GM12874 (cell line): ENCODE measurements at regions not wholly inside any gene's neighbourhood (a gene's known extent, or its start where the extent isn't known, plus 50 kb on each side); places are given as distances from the start of the nearest gene placed in this dataset.

Experiments
- TF ChIP-seq, protein P1 (sequence below): IDR thresholded peaks from 2 replicates; pipeline ENCODE4 v1.5.1; 2011; ENCODE audit warnings: low read depth, mild to moderate bottlenecking, control low read depth, low read length, moderate library complexity; ENCODE audit not compliant: insufficient read depth

DNA sequence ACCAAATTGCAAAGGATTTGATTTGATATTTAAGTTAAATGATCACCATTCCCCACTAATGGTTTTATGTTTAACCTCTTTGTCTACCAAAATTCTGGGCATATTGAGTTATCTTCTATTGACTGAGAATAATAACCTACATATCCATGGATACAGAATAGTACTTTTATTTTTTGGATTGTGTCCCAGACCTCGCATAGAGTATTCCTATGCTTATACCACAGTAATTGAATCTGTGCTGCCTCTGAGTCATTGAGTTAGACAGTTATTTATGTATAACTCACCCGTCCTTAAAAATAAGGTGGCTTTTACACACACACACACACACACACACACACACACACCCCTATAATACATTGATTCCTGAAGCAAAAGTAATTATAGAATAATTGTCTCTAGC, 690.1 kb upstream of the BCHE start:
- TF ChIP-seq, protein P1, sequence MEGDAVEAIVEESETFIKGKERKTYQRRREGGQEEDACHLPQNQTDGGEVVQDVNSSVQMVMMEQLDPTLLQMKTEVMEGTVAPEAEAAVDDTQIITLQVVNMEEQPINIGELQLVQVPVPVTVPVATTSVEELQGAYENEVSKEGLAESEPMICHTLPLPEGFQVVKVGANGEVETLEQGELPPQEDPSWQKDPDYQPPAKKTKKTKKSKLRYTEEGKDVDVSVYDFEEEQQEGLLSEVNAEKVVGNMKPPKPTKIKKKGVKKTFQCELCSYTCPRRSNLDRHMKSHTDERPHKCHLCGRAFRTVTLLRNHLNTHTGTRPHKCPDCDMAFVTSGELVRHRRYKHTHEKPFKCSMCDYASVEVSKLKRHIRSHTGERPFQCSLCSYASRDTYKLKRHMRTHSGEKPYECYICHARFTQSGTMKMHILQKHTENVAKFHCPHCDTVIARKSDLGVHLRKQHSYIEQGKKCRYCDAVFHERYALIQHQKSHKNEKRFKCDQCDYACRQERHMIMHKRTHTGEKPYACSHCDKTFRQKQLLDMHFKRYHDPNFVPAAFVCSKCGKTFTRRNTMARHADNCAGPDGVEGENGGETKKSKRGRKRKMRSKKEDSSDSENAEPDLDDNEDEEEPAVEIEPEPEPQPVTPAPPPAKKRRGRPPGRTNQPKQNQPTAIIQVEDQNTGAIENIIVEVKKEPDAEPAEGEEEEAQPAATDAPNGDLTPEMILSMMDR: no peak

DNA sequence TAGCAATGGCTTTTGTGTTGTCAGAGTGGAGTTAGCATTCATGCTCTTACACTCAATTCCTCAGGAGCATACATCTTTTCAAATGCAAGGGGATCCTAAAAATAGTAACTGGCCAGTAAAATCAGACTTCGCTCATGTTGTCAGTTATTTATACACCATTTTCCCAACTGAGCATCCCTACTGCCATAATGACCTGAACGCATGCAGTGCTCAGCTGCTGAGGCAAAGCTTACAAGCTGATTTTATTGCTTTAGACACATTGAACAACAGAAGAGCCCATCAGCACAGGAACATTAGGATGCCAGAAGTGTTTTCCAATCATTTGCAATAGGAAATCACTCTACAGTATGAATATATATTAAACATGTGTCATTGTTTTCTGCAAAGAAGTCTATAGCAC, 689.7 kb upstream of the BCHE start:
- TF ChIP-seq, protein P1: no peak

DNA sequence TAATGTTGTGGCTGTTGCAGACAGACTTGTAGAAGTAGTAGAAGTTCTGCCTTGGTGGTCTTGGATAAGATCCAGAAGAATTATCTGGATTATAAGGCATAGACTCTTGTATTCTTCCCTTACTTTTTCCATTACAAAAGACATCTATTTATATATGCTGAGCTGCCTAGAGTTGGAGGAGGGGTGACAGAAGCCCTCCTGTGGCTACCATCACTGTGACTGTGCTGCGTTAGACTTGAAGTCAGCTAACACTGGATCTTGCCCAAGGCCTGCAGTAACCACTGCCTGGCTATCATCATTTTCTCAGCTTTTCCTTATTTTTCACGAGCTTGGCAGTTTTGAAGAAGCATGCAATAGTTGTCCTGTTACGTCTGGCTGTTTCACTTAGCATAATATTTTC, 684.8 kb upstream of the BCHE start:
- TF ChIP-seq, protein P1: no peak

DNA sequence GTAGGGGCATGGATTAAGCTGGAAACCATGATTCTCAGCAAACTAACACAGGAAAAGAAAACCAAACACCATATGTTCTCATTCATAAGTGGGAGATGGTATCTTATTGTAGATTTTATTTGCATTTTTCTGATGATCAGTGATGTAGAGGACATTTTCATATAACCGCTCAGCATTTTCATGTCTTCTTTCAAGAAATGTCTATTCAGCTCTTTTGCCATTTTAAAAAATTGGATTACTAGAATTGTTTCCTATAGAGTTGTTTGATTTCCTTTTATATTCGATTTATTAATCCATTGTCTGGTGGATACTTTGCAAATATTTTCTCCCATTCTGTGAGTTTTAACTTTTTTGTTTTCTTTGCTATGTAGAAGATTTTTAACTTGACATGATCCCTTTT, 682.2 kb upstream of the BCHE start:
- TF ChIP-seq, protein P1: no peak

DNA sequence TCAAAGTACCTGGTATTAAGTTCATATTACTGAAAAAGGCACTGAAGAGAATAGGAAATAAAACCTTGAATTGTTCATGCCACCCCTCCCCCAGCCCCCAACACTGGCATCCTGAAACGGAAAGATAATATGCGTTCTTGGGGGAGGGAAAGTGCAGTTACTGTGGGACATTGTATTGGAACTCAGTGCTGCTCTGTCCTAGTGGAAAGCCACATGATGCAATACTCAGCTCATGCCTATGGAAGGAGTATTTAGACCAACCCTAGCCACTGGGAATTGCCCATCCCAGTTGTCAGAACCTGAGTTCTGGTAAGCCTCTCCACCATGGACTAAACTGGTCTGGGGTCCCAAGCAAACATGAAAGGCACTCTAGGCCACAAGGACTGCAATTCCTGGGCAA, 680.8 kb upstream of the BCHE start:
- TF ChIP-seq, protein P1: no peak

DNA sequence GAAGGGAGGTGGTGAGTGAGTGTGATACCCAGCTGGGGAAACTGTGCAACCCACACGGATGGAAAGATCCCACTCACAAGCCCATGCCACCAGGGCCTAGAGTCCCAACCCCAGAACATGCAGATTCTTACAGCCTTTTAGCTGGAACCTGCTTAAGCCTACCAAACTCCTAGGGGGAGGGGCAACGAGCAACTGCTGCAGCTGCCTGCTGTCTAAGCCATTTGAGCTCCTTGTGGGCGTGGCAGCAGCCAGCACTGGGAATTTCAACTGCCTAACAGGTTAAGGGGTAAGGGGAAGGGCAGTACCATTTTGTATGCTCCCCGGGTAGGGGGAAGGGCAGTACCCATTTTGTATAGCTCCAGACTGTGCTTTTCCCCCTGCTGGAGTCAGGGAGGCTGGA, 673.2 kb upstream of the BCHE start:
- TF ChIP-seq, protein P1: no peak

DNA sequence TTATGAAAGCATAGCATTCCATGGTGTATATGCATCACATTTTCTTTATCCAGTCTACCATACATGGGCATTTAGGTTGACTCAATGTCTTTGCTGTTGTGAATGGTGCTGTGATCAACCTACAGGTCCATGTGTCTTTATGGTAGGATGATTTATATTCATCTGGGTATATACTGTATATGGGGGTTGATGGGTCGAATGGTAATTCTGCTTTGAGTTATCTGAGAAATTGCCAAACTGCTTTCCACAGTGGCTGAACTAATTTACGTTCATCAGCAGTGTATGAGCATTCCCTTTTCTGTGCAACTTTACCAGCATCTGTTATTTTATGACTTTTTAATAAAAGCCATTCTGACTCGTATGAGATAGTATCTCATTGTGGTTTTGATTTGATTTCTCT, 662.4 kb upstream of the BCHE start:
- TF ChIP-seq, protein P1: no peak

DNA sequence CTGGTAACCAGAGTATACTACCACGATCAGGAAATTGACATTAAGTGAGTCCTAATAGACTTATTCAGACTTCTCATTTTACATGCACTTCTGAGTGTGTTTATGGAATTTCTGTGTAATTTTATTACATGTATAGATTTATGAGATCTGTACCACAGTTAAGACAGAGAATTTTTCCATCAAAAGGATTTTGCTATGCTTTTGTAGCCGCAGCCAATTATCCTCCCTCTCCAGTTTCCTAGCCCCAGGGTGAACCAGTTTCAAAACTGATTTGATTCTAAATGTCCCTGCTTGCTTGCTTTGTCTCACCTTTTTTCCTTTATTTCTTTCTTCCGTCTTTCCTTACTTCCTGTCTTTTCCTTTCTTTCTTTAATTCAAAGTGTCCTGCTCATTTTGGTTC, 661.2 kb upstream of the BCHE start:
- TF ChIP-seq, protein P1: no peak
